Kidney (tissue), 13 donors: ENCODE measurements at regions not wholly inside any gene's neighbourhood (a gene's known extent, or its start where the extent isn't known, plus 50 kb on each side); places are given as distances from the start of the nearest gene placed in this dataset.

Experiments
- DNase-seq, 5 donors: peaks; one replicate each; pipeline ENCODE4 v3.0.0-alpha.2; 2013 to 2020
- FAIRE-seq: peaks from 2 replicates; lab custom pipeline; 2012; peaks lifted over from hg19 to GRCh38; lab: Jason Lieb, UNC
- H3K27ac ChIP-seq, 2 donors: one replicate each; pipeline ENCODE4 v1.7.0; 2013; ENCODE audit warnings: low read depth in 2 of 2, low read length in 2 of 2, inconsistent platforms in 1 of 2
- H3K27me3 ChIP-seq: one replicate; pipeline ENCODE4 v1.7.1; 2013; ENCODE audit warnings: low read length, inconsistent platforms; ENCODE audit not compliant: control insufficient read depth, insufficient read depth
- H3K36me3 ChIP-seq, 3 donors: one replicate each; pipeline versions ENCODE4 v1.7.0 to v1.7.1; 2013; ENCODE audit warnings: low read length in 3 of 3, control low read depth in 1 of 3, inconsistent platforms in 1 of 3; ENCODE audit not compliant: insufficient read depth in 3 of 3, control insufficient read depth in 2 of 3
- H3K4me1 ChIP-seq, 3 donors: one replicate each; pipeline versions ENCODE4 v1.7.0 to v1.7.1; 2013; ENCODE audit warnings: low read length in 3 of 3, inconsistent platforms in 1 of 3, low read depth in 1 of 3; ENCODE audit not compliant: control insufficient read depth in 2 of 3, insufficient read depth in 2 of 3
- H3K4me3 ChIP-seq, 3 donors: one replicate each; pipeline versions ENCODE4 v1.7.0 to v1.8.1; 2013; ENCODE audit warnings: low read length in 3 of 3, control low read depth in 1 of 3, inconsistent platforms in 1 of 3
- H3K9ac ChIP-seq, 3 donors: one replicate each; pipeline versions ENCODE4 v1.7.0 to v1.7.1; 2013; ENCODE audit warnings: low read length in 3 of 3, control low read depth in 1 of 3, inconsistent platforms in 1 of 3
- H3K9me3 ChIP-seq, 3 donors: one replicate each; pipeline versions ENCODE4 v1.7.0 to v1.7.1; 2013; ENCODE audit warnings: low read length in 3 of 3, control low read depth in 1 of 3, inconsistent platforms in 1 of 3; ENCODE audit not compliant: control insufficient read depth in 2 of 3, insufficient read depth in 1 of 3
- CTCF ChIP-seq: IDR thresholded peaks from 3 replicates; pipeline ENCODE4 v1.5.1; 2012; ENCODE audit warnings: mild to moderate bottlenecking, moderate library complexity, borderline replicate concordance; ENCODE audit not compliant: insufficient read depth; ENCODE audit errors: extremely low read depth
- intact Hi-C: fragments of 100-400 bp; cut with DNase I; formaldehyde crosslinking; loops from one replicate; pipeline ENCODE4 v1.11.1; 2022
- donor health status: control.
- donor health status: control.
- donor health status: control.
- donor health status: control.
- donor health status: control.
- donor health status: DM: yes; HTN: yes; CAD: no.
- donor health status: Normal renal cell carcinoma (clear cell type).

- intact Hi-C loops = no loop called here
- no peak for FAIRE-seq
- no peak overlapping the region for H3K4me3 ChIP-seq
- H3K27me3 ChIP-seq = no peaks in the 10 kb centered on the region
- peaks cover 0 to 3% (median 0%) of the 10 kb centered on the region in 3 donors for H3K9me3 ChIP-seq
- no peak for TF ChIP-seq CTCF
- peaks cover 0 to 6% (median 0%) of the 10 kb centered on the region in 3 donors for H3K4me1 ChIP-seq
- no peak overlapping the region for H3K9ac ChIP-seq
- H3K27ac ChIP-seq = no peak overlapping the region
- no peaks in the 10 kb centered on the region for H3K36me3 ChIP-seq
- DNase-seq = no peak
Observed at GRCh38 chr2:174648896-174649295, 51.3 kb upstream of the WIPF1 start.
